ENCODE measurements at regions not wholly inside any gene's neighbourhood (a gene's known extent, or its start where the extent isn't known, plus 50 kb on each side); places are given as distances from the start of the nearest gene placed in this dataset.

GRCh38 chr1:164475834-164476233 is 83.2 kb upstream of the PBX1 start:
- CTCF ChIA-PET, result no interaction called here

GRCh38 chr1:164477343-164477742 is 81.6 kb upstream of the PBX1 start:
- no peak overlapping the region for H3K4me3 Mint-ChIP-seq
- no peaks in the 10 kb centered on the region for H3K36me3 Mint-ChIP-seq (ENCODE audit: low read depth)
- Histone ChIP-seq H3K9me3 (ENCODE audit: control insufficient read depth in 1 of 2, insufficient read depth in 1 of 2, low read length in 2 of 2) (no peaks in the 10 kb centered on the region), H3K27ac (ENCODE audit: low read depth in 1 of 2, low read length in 2 of 2) (no peak overlapping the region), H3K27me3 (ENCODE audit: control insufficient read depth in 1 of 2, insufficient read depth in 2 of 2, low read length in 2 of 2) (no peaks in the 10 kb centered on the region), H3K36me3 (ENCODE audit: insufficient read depth, low read length) (no peaks in the 10 kb centered on the region), H3K4me3 (ENCODE audit: low read length) (no peak overlapping the region), H3K4me1 (ENCODE audit: insufficient read depth, low read length) (no peaks in the 10 kb centered on the region)
- peaks cover 2% of the 10 kb centered on the region for H3K9me3 Mint-ChIP-seq
- CTCF ChIA-PET, result no interaction called here
- H3K4me1 Mint-ChIP-seq (ENCODE audit: low read depth), result no peaks in the 10 kb centered on the region
- POLR2A ChIA-PET, result no interaction called here
- ATAC-seq (ENCODE audit: poor library complexity) (no peak), DNase-seq (no peak)
- no peaks in the 10 kb centered on the region for H3K27me3 Mint-ChIP-seq
- no peak overlapping the region for H3K27ac Mint-ChIP-seq
- TF ChIP-seq CTCF (IDR thresholded peaks at IDR 0.05), result no peak
- intact Hi-C loops (cut with DNase I, micrococcal nuclease), result no loop called here

More at GRCh38 chr1:164475834-164476233, 83.2 kb upstream of the PBX1 start:
- no peak for ATAC-seq (ENCODE audit: poor library complexity)
- no peaks in the 10 kb centered on the region for H3K36me3 ChIP-seq (ENCODE audit: insufficient read depth, low read length)
- H3K9me3 ChIP-seq (ENCODE audit: control insufficient read depth in 1 of 2, insufficient read depth in 1 of 2, low read length in 2 of 2), result no peaks in the 10 kb centered on the region
- H3K4me3 ChIP-seq (ENCODE audit: low read length), result no peak overlapping the region
- peaks cover 2% of the 10 kb centered on the region for H3K9me3 Mint-ChIP-seq
- no peaks in the 10 kb centered on the region for H3K27me3 ChIP-seq (ENCODE audit: control insufficient read depth in 1 of 2, insufficient read depth in 2 of 2, low read length in 2 of 2)
- DNase-seq, result no peak
- no peak overlapping the region for H3K27ac Mint-ChIP-seq
- H3K36me3 Mint-ChIP-seq (ENCODE audit: low read depth), result no peaks in the 10 kb centered on the region
- no peaks in the 10 kb centered on the region for H3K4me1 Mint-ChIP-seq (ENCODE audit: low read depth)
- H3K4me3 Mint-ChIP-seq, result no peak overlapping the region
- TF ChIP-seq CTCF (IDR thresholded peaks at IDR 0.05), result no peak
- intact Hi-C loops (cut with DNase I, micrococcal nuclease), result no loop called here
- no peaks in the 10 kb centered on the region for H3K27me3 Mint-ChIP-seq
- H3K4me1 ChIP-seq (ENCODE audit: insufficient read depth, low read length), result no peaks in the 10 kb centered on the region
- H3K27ac ChIP-seq (ENCODE audit: low read depth in 1 of 2, low read length in 2 of 2), result no peak overlapping the region
- POLR2A ChIA-PET, result no interaction called here

DNA sequence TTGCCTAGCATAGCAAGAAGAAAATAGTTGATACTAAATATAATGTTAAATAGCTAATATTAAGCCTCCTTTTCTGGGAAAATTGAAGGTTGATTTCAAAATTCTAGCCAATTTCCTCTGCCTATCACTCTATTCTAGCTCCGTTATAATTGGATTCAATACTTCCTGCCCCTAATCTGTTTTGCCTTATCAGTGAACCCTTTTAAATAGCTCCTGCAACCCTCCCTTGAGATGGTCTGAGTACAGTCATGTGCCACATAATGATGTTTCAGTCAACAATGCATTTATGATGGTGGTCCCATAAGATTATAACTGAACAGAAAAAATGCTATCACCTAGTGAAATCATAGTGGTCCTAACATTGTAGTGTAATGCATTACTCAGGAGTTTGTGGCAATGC is 79.7 kb upstream of the PBX1 start:
- no peak for TF ChIP-seq CTCF (IDR thresholded peaks at IDR 0.05)
- H3K27ac ChIP-seq (ENCODE audit: low read depth in 1 of 2, low read length in 2 of 2), result no peak overlapping the region
- CTCF ChIA-PET, result interaction anchor here (0.5 kb wide), 1 partner anchor 668 kb away, joined by 3 read pairs; no protein-coding TSS in a partner anchor
- ATAC-seq (ENCODE audit: poor library complexity) (no peak), DNase-seq (no peak)
- Mint-ChIP-seq H3K9me3 (peaks cover 2% of the 10 kb centered on the region), H3K4me1 (ENCODE audit: low read depth) (no peaks in the 10 kb centered on the region), H3K36me3 (ENCODE audit: low read depth) (no peaks in the 10 kb centered on the region), H3K27me3 (no peaks in the 10 kb centered on the region), H3K27ac (no peak overlapping the region), H3K4me3 (no peak overlapping the region)
- H3K36me3 ChIP-seq (ENCODE audit: insufficient read depth, low read length), result no peaks in the 10 kb centered on the region
- POLR2A ChIA-PET, result no interaction called here
- intact Hi-C loops (cut with DNase I, micrococcal nuclease), result no loop called here
- no peak overlapping the region for H3K4me3 ChIP-seq (ENCODE audit: low read length)
- no peaks in the 10 kb centered on the region for H3K4me1 ChIP-seq (ENCODE audit: insufficient read depth, low read length)
- no peaks in the 10 kb centered on the region for H3K9me3 ChIP-seq (ENCODE audit: control insufficient read depth in 1 of 2, insufficient read depth in 1 of 2, low read length in 2 of 2)
- no peaks in the 10 kb centered on the region for H3K27me3 ChIP-seq (ENCODE audit: control insufficient read depth in 1 of 2, insufficient read depth in 2 of 2, low read length in 2 of 2)
